ENCODE measurements at regions not wholly inside any gene's neighbourhood (a gene's known extent, or its start where the extent isn't known, plus 50 kb on each side); places are given as distances from the start of the nearest gene placed in this dataset.

DNA sequence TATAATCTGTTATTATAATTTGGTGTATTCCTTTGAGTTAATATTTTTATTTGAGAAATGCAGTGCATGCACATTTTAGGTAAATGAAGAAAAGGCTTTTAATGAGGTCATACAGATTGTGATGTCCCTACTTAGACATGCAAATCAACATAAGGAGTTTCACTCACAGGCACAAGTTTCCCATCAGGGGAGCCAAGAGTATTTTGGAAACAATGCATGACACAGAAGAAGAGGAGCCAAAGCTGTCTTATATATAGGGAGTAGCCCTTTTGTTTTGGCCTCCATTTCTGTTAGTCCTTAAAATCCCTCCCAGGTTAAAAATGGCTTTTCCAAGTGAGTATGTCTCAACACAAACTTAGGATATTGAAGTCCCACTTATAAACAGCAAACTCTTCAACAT is 703.4 kb upstream of the ANKRD30A start:
- TF ChIP-seq, protein P1, sequence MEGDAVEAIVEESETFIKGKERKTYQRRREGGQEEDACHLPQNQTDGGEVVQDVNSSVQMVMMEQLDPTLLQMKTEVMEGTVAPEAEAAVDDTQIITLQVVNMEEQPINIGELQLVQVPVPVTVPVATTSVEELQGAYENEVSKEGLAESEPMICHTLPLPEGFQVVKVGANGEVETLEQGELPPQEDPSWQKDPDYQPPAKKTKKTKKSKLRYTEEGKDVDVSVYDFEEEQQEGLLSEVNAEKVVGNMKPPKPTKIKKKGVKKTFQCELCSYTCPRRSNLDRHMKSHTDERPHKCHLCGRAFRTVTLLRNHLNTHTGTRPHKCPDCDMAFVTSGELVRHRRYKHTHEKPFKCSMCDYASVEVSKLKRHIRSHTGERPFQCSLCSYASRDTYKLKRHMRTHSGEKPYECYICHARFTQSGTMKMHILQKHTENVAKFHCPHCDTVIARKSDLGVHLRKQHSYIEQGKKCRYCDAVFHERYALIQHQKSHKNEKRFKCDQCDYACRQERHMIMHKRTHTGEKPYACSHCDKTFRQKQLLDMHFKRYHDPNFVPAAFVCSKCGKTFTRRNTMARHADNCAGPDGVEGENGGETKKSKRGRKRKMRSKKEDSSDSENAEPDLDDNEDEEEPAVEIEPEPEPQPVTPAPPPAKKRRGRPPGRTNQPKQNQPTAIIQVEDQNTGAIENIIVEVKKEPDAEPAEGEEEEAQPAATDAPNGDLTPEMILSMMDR (conservative IDR thresholded peaks at IDR 0.05; ENCODE audit: low read length), result no peak
- TF ChIP-seq EZH2phosphoT487 (IDR thresholded peaks at IDR 0.05; ENCODE audit: borderline replicate concordance), result no peak

Data from Loucy (cell line).